Peyer's patch (tissue), 4 donors: ENCODE measurements at regions not wholly inside any gene's neighbourhood (a gene's known extent, or its start where the extent isn't known, plus 50 kb on each side); places are given as distances from the start of the nearest gene placed in this dataset.

ENCODE experiments used
- DNase-seq, 3 donors: peaks; one replicate each; pipeline ENCODE4 v3.0.0-alpha.2; 2017 to 2019
- H3K27ac ChIP-seq, 4 donors: fragments of 200-600 bp; sonication (generic); one replicate each; pipeline ENCODE4 v1.5.1; 2016 to 2019
- H3K27me3 ChIP-seq, 2 donors: fragments of 200-600 bp; sonication (generic); one replicate each; pipeline ENCODE4 v1.5.1; 2019
- H3K36me3 ChIP-seq, 3 donors: fragments of 200-600 bp; sonication (generic); one replicate each; pipeline ENCODE4 v1.5.1; 2016 to 2019
- H3K4me1 ChIP-seq, 4 donors: fragments of 200-600 bp; sonication (generic); one replicate each; pipeline ENCODE4 v1.5.1; 2016 to 2019
- H3K4me3 ChIP-seq, 4 donors: fragments of 200-600 bp; sonication (generic); 1 replicate in 3 of 4; 2 replicates in 1 of 4; pipeline ENCODE4 v1.5.1; 2016 to 2019; ENCODE audit warnings: mild to moderate bottlenecking in 1 of 4
- H3K9me3 ChIP-seq, 4 donors: fragments of 200-600 bp; sonication (generic); one replicate each; pipeline ENCODE4 v1.5.1; 2016 to 2019; ENCODE audit warnings: mild to moderate bottlenecking in 1 of 4
- CTCF ChIP-seq, 6 experiments: fragments of 450-650 bp in 4 of 6; fragments of 200-600 bp in 2 of 6; sonication (generic) in 1 of 6; IDR thresholded peaks; one replicate each; pipeline ENCODE4 v1.5.1; 2017 to 2019; ENCODE audit warnings: antibody characterized with exemption in 6 of 6, mild to moderate bottlenecking in 3 of 6, moderate library complexity in 1 of 6
- POLR2A ChIP-seq, 2 donors: fragments of 450-650 bp; IDR thresholded peaks; one replicate each; pipeline ENCODE4 v1.5.1; 2017; ENCODE audit warnings: antibody characterized with exemption in 2 of 2, mild to moderate bottlenecking in 2 of 2, moderate library complexity in 2 of 2

- no peaks in the 10 kb centered on the region for H3K36me3 ChIP-seq
- no peak for TF ChIP-seq POLR2A (IDR thresholded peaks at IDR 0.05)
- no peak for TF ChIP-seq CTCF (IDR thresholded peaks at IDR 0.05)
- H3K4me1 ChIP-seq: no peaks in the 10 kb centered on the region
- no peaks in the 10 kb centered on the region for H3K27me3 ChIP-seq
- no peak for DNase-seq
- H3K27ac ChIP-seq: no peak overlapping the region
- H3K4me3 ChIP-seq: no peak overlapping the region
- H3K9me3 ChIP-seq: no peaks in the 10 kb centered on the region
Measured at GRCh38 chr5:58048185-58048925, 411.5 kb downstream of the PLK2 start.

GRCh38 chr5:58046371-58046770, 413.5 kb downstream of the PLK2 start:
- H3K27ac ChIP-seq: no peak overlapping the region
- H3K36me3 ChIP-seq: no peaks in the 10 kb centered on the region
- no peaks in the 10 kb centered on the region for H3K27me3 ChIP-seq
- H3K4me3 ChIP-seq: no peak overlapping the region
- no peaks in the 10 kb centered on the region for H3K9me3 ChIP-seq
- TF ChIP-seq CTCF (IDR thresholded peaks at IDR 0.05) (no peak), POLR2A (IDR thresholded peaks at IDR 0.05) (no peak)
- no peak for DNase-seq
- H3K4me1 ChIP-seq: no peaks in the 10 kb centered on the region

GRCh38 chr5:58044166-58044565, 415.7 kb downstream of the PLK2 start:
- H3K27ac ChIP-seq: no peak overlapping the region
- H3K4me1 ChIP-seq: no peaks in the 10 kb centered on the region
- DNase-seq: no peak
- no peak overlapping the region for H3K4me3 ChIP-seq
- no peaks in the 10 kb centered on the region for H3K9me3 ChIP-seq
- TF ChIP-seq POLR2A (IDR thresholded peaks at IDR 0.05): no peak
- TF ChIP-seq CTCF (IDR thresholded peaks at IDR 0.05): no peak
- no peaks in the 10 kb centered on the region for H3K36me3 ChIP-seq
- no peaks in the 10 kb centered on the region for H3K27me3 ChIP-seq

GRCh38 chr5:58043032-58043945, 416.6 kb downstream of the PLK2 start:
- Histone ChIP-seq H3K36me3 (no peaks in the 10 kb centered on the region), H3K4me1 (no peaks in the 10 kb centered on the region), H3K4me3 (no peak overlapping the region), H3K27me3 (no peaks in the 10 kb centered on the region), H3K9me3 (no peaks in the 10 kb centered on the region), H3K27ac (no peak overlapping the region)
- no peak for TF ChIP-seq POLR2A (IDR thresholded peaks at IDR 0.05)
- TF ChIP-seq CTCF (IDR thresholded peaks at IDR 0.05): no peak
- DNase-seq: no peak

GRCh38 chr5:58041884-58042283, 418.0 kb downstream of the PLK2 start:
- H3K9me3 ChIP-seq: no peaks in the 10 kb centered on the region
- TF ChIP-seq POLR2A (IDR thresholded peaks at IDR 0.05): no peak
- TF ChIP-seq CTCF (IDR thresholded peaks at IDR 0.05): no peak
- DNase-seq: no peak
- no peaks in the 10 kb centered on the region for H3K27me3 ChIP-seq
- no peak overlapping the region for H3K27ac ChIP-seq
- H3K4me1 ChIP-seq: no peaks in the 10 kb centered on the region
- no peak overlapping the region for H3K4me3 ChIP-seq
- H3K36me3 ChIP-seq: no peaks in the 10 kb centered on the region
